WTC11 (cell line): ENCODE measurements at regions not wholly inside any gene's neighbourhood (a gene's known extent, or its start where the extent isn't known, plus 50 kb on each side); places are given as distances from the start of the nearest gene placed in this dataset.

Experiments used
- CREB1 ChIP-seq: sonication (generic); formaldehyde crosslinking; IDR thresholded peaks from 2 replicates; pipeline ENCODE4 v1.8.0; 2023; ENCODE audit warnings: mild to moderate bottlenecking, missing genetic modification reagents
- CTCF ChIP-seq: fragments of 200-600 bp; IDR thresholded peaks from 2 replicates; pipeline ENCODE4 v1.8.0; 2022; ENCODE audit warnings: antibody characterized with exemption
- MAX ChIP-seq: sonication (generic); formaldehyde crosslinking; IDR thresholded peaks from 2 replicates; pipeline ENCODE4 v1.8.0; 2022; ENCODE audit warnings: mild to moderate bottlenecking, missing genetic modification reagents
- NFYB ChIP-seq: sonication (generic); formaldehyde crosslinking; conservative IDR thresholded peaks from 2 replicates; pipeline ENCODE4 v1.8.0; 2022; ENCODE audit warnings: low read depth, missing genetic modification reagents
- PREB ChIP-seq: sonication (generic); formaldehyde crosslinking; IDR thresholded peaks from 2 replicates; pipeline ENCODE4 v1.8.1; 2022; ENCODE audit warnings: mild to moderate bottlenecking, missing genetic modification reagents, moderate library complexity, borderline replicate concordance
- SMAD3 ChIP-seq: sonication (generic); formaldehyde crosslinking; IDR thresholded peaks from 2 replicates; pipeline ENCODE4 v1.8.0; 2022; ENCODE audit warnings: missing genetic modification reagents, mild to moderate bottlenecking, borderline replicate concordance
- SP1 ChIP-seq: sonication (generic); formaldehyde crosslinking; conservative IDR thresholded peaks from 2 replicates; pipeline ENCODE4 v1.8.1; 2022; ENCODE audit warnings: missing genetic modification reagents
- USF1 ChIP-seq: sonication (generic); formaldehyde crosslinking; IDR thresholded peaks from 2 replicates; pipeline ENCODE4 v1.8.0; 2022; ENCODE audit warnings: mild to moderate bottlenecking, missing genetic modification reagents
- ZNF138 ChIP-seq: sonication (generic); formaldehyde crosslinking; conservative IDR thresholded peaks from 2 replicates; pipeline ENCODE4 v1.8.1; 2022; ENCODE audit warnings: mild to moderate bottlenecking, moderate library complexity, missing genetic modification reagents

GRCh38 chr6:9422138-9422537 is 986.8 kb upstream of the SLC35B3 start:
- no peak for TF ChIP-seq SP1 (CRISPR knock-in tag)
- no peak for TF ChIP-seq CTCF
- no peak for TF ChIP-seq NFYB (CRISPR knock-in tag)
- TF ChIP-seq CREB1 (CRISPR knock-in tag) = no peak
- TF ChIP-seq USF1 (CRISPR knock-in tag) = no peak
- TF ChIP-seq PREB (CRISPR knock-in tag) = no peak
- TF ChIP-seq ZNF138 = no peak
- no peak for TF ChIP-seq MAX (CRISPR knock-in tag)
- no peak for TF ChIP-seq SMAD3 (CRISPR knock-in tag)
